Calu3 (cell line): ENCODE measurements at regions not wholly inside any gene's neighbourhood (a gene's known extent, or its start where the extent isn't known, plus 50 kb on each side); places are given as distances from the start of the nearest gene placed in this dataset.

Experiments used
- BruUV-seq: library from RNA; stranded (reverse); fragments of 400-500 nt; replicated peaks from 2 replicates; lab custom pipeline; 2021; lab: Mats Ljungman, UMichigan
- CTCF ChIA-PET: fragments of 300-600 bp; sonication (Branson Sonifier 250); formaldehyde crosslinking; loops from one replicate; lab custom pipeline; 2022; ENCODE audit warnings: antibody characterized with exemption; lab: Charles Lee
- DNase-seq: peaks from one replicate; pipeline ENCODE4 v3.0.0; 2022
- H3K27ac Mint-ChIP-seq: one replicate; pipeline ENCODE4 v1.8.0; 2022; ENCODE audit warnings: mixed read lengths; ENCODE audit not compliant: unreplicated experiment
- H3K27me3 Mint-ChIP-seq: one replicate; pipeline ENCODE4 v1.8.0; 2022; ENCODE audit warnings: mixed read lengths; ENCODE audit not compliant: unreplicated experiment
- H3K36me3 Mint-ChIP-seq: one replicate; pipeline ENCODE4 v1.8.0; 2022; ENCODE audit warnings: mild to moderate bottlenecking, moderate library complexity, mixed read lengths; ENCODE audit not compliant: insufficient read depth, unreplicated experiment
- H3K4me1 Mint-ChIP-seq: one replicate; pipeline ENCODE4 v1.8.0; 2022; ENCODE audit warnings: mild to moderate bottlenecking, low read depth, mixed read lengths; ENCODE audit not compliant: unreplicated experiment
- H3K4me3 Mint-ChIP-seq: one replicate; pipeline ENCODE4 v1.8.0; 2022; ENCODE audit warnings: mild to moderate bottlenecking, low read depth, moderate library complexity, mixed read lengths; ENCODE audit not compliant: unreplicated experiment
- H3K9me3 Mint-ChIP-seq: one replicate; pipeline ENCODE4 v1.8.0; 2022; ENCODE audit warnings: low read depth, mixed read lengths; ENCODE audit not compliant: unreplicated experiment
- CTCF ChIP-seq: fragments of 200-600 bp; IDR thresholded peaks from one replicate; pipeline ENCODE4 v1.8.0; 2022; ENCODE audit warnings: antibody characterized with exemption; ENCODE audit not compliant: unreplicated experiment
- intact Hi-C: fragments of 100-400 bp; cut with micrococcal nuclease; formaldehyde crosslinking; loops from one replicate; pipeline ENCODE4 v1.10.0; 2022; ENCODE audit not compliant: unreplicated experiment

DNA sequence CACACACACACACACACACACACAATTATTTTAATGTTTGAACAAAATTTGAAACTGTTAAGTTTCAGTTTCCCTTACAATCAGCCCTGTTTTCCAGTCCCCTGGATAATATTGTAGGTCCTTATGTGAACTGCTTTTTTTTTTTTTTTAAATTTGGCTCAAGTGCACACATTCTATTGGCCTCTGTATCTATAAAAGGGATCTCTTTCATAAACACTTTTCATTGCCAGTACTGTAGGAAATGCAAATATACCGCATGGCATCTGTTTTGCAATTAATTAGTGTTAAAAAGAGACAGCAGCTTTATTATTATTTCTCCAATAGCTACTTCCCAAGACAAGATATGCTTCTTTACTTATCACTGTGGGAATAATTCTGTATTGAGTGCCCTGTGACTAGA is 738.7 kb downstream of the EPHA4 start:
- Mint-ChIP-seq H3K4me1 (no peaks in the 10 kb centered on the region), H3K27ac (no peak overlapping the region), H3K4me3 (no peak overlapping the region), H3K36me3 (no peaks in the 10 kb centered on the region), H3K9me3 (peaks cover 4% of the 10 kb centered on the region), H3K27me3 (no peaks in the 10 kb centered on the region)
- TF ChIP-seq CTCF = no peak
- CTCF ChIA-PET = interaction anchor here (0.7 kb wide), 1 partner anchor 943 kb away, joined by 3 read pairs; no protein-coding TSS in a partner anchor
- intact Hi-C loops = no loop called here
- BruUV-seq = no TSS peak
- no peak for DNase-seq

DNA sequence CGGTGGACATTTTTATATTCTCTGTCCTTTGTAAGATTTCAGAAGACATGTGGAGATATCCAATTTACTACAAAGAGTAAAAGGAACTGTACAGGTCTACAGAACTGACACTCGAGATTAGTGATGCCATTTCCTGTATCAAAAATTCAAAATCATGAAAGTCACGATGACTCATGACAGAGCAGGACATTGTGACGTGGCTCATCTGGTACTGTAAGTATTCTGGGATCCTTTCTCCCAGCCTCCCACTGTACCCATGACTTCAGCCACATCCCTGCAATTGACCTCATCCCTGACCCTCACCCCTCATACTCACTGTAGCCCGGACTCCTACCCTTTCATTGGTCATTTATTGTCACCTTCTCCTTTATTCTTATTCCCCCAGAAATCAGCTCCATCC is 736.5 kb downstream of the EPHA4 start:
- no peak for DNase-seq
- H3K4me3 Mint-ChIP-seq = no peak overlapping the region
- H3K4me1 Mint-ChIP-seq = no peaks in the 10 kb centered on the region
- peaks cover 4% of the 10 kb centered on the region for H3K9me3 Mint-ChIP-seq
- H3K36me3 Mint-ChIP-seq = no peaks in the 10 kb centered on the region
- BruUV-seq = no TSS peak
- no peak overlapping the region for H3K27ac Mint-ChIP-seq
- intact Hi-C loops = no loop called here
- CTCF ChIA-PET = no interaction called here
- no peaks in the 10 kb centered on the region for H3K27me3 Mint-ChIP-seq
- TF ChIP-seq CTCF = no peak

DNA sequence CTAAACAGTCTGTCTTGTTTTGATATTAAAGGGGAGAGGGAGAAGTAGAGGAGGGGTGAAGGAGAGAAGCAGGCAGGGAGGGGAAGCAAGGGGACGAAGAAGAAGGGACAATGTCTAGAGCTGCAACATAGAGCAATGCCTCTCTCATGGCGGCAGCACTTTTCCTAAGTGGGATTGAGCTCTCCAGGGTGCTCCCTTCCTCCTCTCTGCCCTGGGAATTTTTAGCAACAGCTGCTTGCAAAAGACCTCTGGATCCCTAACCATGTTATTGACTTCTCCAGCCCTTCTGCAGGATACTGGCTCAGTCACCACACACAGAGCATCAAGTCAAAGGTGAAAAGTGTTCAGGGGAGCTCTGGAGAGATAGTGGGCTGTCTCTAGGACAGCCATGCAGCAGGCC is 734.9 kb downstream of the EPHA4 start:
- no TSS peak for BruUV-seq
- DNase-seq = no peak
- intact Hi-C loops = no loop called here
- Mint-ChIP-seq H3K4me1 (no peaks in the 10 kb centered on the region), H3K27me3 (no peaks in the 10 kb centered on the region), H3K27ac (no peak overlapping the region), H3K4me3 (no peak overlapping the region), H3K9me3 (no peaks in the 10 kb centered on the region), H3K36me3 (no peaks in the 10 kb centered on the region)
- CTCF ChIA-PET = no interaction called here
- TF ChIP-seq CTCF = no peak

DNA sequence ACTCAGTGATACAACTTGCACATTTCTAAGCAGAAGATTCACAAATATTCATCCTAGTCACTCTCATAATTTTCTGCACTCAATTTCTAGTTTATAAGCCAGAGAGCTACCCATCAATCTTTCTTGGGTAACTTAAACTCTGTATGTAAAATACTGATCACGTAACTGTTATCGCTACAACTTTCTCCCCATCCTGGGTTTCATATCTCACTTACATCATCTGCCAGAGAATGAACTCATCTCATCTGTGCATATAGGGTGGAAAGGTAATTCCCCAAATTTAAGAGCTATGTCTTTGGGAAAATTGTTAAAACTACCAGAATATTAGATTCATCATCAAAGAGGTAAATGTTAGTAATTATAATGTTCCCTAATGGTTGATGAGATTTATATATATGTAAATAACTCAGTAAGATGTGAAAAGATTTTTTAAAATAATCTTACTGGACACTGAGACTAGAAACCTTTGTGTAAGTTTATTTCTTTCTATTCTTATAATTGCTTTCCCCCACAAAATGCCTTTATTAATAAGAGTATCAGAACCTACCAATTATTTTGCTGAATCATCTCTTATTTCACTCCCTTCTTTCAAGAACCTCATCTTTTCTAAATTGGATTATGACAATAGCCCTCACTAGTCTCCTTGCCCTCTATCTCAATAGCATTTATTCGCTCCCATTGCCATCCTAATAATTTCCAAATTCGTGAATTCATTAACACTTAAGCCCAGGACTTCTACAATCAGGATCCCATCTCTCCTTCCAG is 729.0 kb downstream of the EPHA4 start:
- no TSS peak for BruUV-seq
- H3K36me3 Mint-ChIP-seq = no peaks in the 10 kb centered on the region
- CTCF ChIA-PET = no interaction called here

More for the DNA sequence above, 729.0 kb downstream of the EPHA4 start:
- Mint-ChIP-seq H3K27me3 (no peaks in the 10 kb centered on the region), H3K9me3 (no peaks in the 10 kb centered on the region), H3K4me3 (no peak overlapping the region), H3K4me1 (peaks cover 12% of the 10 kb centered on the region), H3K27ac (no peak overlapping the region)
- DNase-seq = no peak
- no peak for TF ChIP-seq CTCF
- intact Hi-C loops = no loop called here
